ENCODE measurements at regions not wholly inside any gene's neighbourhood (a gene's known extent, or its start where the extent isn't known, plus 50 kb on each side); places are given as distances from the start of the nearest gene placed in this dataset.

DNA sequence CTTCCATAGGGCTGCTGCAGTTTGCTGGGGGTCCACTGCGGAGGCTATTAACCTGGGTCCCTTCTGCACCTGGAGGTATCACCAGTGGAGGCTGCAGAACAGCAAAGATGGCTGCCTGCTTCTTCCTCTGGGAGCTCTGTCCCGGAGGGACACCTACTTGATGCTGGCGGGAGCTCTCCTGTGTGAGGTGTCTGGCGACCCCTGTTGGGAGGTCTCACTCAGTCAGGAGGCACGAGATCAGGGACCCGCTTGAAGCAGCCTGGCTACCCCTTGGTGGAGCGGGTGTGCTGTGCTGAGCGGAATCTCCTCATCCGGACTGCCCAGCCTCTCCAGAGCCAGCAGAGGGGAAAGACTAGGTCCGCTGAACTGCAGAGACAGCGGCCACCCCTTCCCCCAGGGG is 56.0 kb upstream of the CTXND1 start:
- no peak for DNase-seq

GRCh38 chr15:80309769-80310384 is 57.9 kb upstream of the CTXND1 start:
- no peak for DNase-seq

DNA sequence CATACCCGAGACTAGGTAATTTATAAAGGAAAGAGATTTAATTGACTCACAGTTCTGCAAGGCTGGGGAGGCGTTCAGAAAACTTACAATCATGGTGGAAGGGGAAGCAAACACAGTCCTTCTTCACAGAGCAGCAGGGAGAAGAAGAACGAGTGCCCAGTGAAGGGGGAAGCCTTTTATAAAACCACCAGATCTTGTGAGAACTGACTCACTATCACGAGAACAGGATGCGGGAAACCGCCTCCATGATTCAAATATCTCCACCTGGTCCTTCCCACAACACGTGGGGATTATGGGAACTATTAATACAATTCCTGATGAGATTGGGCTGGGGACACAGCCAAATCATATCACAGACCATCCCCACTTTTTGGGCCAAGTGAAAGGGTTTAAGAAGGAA is 58.8 kb upstream of the CTXND1 start:
- no peak for DNase-seq

DNA sequence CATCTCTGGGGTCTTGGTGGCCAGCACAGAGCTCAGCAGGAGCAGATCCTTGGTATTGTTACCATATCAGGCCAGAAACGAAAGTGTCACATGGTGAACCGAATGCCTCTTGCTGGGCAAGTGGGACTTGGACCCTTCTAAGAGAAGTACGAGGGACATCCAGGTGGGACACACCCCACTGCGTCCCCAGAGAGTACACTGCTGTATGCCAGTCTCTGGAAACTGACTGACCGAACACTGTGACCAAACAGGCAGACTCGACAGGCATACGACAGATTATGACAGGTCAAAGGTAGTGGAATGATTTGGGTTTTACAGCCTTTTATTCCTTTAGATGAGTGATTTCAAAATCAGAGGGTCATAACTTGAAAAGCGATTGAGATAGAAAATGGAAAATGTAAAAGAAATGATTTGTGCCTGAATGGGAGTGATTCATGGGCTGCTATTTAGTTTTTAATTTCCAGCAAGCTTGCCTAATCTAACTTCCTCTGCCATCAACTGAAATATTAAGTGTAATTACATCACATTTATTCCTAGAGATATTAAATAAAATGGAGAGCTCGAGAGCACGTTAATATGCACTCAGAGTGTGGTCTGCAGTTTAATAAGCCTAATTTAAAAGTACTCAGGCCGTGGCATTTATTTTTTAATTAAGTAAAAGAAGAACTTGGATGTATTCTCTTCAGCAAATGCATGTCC is 63.4 kb upstream of the CTXND1 start:
- DNase-seq = no peak

GRCh38 chr15:80317389-80318182 is 65.6 kb upstream of the CTXND1 start:
- peak; percentile 13 for DNase-seq

- DNase-seq = no peak
These were observed 69.8 kb upstream of the CTXND1 start for GRCh38 chr15:80321853-80322252.

GRCh38 chr15:80323285-80323684 is 71.3 kb upstream of the CTXND1 start:
- DNase-seq = no peak

DNA sequence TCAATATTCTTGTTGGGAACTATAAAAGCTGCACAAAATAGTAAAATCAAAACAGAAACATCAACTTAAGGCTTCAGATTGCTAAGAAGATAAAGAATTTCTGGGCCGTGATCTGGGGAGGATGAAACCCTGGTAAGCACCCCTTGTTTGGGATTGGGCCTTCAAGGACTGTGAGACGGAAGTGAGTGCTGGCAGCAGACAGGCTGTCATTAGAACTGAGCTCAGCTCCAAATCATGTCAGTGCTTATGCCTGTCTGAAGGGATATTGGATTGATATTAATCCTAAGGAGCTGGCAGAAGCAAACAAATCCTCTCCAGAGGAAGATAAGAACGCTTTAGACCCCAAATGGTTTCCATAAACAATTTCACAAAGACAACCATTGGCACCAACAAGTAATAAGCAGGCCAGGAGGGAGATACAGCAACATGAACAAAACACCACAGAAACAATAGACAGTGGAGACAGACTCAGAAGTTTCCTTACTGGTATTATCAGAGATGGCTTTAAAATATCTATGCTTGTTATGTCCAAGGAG is 72.6 kb upstream of the CTXND1 start:
- no peak for DNase-seq

DNA sequence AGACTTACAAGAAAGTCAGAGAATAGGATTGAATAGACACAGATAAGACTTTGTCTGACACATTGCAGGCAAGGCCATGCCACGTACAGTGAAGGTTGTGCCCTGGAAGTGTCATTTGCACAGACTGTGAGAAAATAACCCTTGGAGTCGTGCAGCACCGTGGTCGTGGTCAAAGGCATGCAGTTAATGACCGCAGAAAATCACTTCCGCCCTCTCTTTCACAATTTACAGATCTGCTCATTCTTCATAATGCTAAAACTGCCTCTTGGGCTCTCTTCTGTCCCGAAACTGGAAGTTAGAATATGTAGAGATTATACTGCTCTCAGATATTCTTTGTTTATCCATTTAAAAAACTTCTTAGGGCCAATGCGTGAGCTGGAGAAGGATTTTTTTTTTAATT is 73.2 kb upstream of the CTXND1 start:
- DNase-seq = no peak

GRCh38 chr15:80326270-80326669 is 74.3 kb upstream of the CTXND1 start:
- DNase-seq = no peak

DNA sequence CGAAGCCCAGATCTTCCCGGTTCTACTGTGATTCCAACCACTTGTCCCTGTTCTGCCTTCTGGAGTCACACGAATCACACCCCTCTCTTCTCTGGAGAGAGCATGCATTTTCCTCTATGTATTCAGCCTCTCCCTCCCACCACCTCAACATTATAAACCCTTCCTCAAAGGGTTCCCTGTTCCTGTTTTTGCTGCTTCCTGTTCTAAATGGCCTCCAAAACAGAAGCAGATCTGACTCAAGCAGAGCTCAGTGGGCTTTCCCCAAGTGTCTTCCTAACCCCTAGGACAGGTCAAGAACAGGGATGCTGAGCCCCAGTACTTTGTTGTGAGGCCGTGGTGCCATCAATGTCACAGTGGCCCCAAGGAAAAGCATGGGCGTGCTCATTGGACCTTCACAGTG is 75.7 kb upstream of the ARNT2 start:
- DNase-seq = no peak

- DNase-seq = no peak
These were observed 72.2 kb upstream of the ARNT2 start for GRCh38 chr15:80331886-80332406.

- DNase-seq = no peak
These were observed 70.9 kb upstream of the ARNT2 start for GRCh38 chr15:80333261-80333660.

DNA sequence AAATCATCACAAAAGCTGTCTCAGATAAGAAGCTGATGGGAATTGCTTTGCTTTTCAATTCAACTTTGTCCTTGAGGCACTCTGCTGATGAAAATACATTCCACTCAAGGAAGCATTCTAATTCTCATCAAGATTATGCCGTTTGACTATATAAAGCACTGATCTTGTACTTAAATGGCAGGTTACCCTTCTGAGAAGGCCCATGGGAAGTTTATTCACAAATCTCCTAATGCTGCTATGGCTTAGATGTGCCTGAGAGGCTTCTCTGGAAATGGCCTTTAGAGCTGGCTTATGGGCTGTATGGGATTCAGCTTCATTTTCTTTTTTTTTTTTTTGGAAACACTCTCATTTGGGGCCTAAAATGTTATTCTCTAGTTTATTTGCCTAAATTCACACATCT is 69.7 kb upstream of the ARNT2 start:
- DNase-seq = no peak

GRCh38 chr15:80339601-80340000 is 64.6 kb upstream of the ARNT2 start:
- no peak for DNase-seq

- no peak for DNase-seq
These were observed 62.0 kb upstream of the ARNT2 start for GRCh38 chr15:80342148-80342547.

DNA sequence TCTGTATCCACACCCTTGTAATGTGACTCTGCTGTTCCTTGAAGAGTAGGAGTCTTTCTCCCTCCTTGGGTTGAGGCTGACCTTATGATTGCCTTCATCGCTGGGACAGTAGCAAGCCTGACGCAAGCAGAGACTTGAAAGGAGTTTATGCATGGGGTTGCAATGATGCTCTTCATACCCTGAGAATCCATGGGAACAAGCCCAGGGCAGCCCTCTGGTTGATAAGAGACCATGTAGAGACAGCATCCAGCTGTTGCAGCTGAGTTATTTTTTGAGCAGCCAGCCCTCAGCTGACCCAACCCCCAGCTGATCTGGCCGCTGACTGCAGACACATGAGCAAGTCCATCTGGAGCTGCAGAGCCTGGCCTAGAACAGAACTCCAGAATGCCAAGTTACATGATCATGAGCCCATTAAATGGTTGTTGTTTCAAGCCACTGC is 60.6 kb upstream of the ARNT2 start:
- DNase-seq = no peak

DNA sequence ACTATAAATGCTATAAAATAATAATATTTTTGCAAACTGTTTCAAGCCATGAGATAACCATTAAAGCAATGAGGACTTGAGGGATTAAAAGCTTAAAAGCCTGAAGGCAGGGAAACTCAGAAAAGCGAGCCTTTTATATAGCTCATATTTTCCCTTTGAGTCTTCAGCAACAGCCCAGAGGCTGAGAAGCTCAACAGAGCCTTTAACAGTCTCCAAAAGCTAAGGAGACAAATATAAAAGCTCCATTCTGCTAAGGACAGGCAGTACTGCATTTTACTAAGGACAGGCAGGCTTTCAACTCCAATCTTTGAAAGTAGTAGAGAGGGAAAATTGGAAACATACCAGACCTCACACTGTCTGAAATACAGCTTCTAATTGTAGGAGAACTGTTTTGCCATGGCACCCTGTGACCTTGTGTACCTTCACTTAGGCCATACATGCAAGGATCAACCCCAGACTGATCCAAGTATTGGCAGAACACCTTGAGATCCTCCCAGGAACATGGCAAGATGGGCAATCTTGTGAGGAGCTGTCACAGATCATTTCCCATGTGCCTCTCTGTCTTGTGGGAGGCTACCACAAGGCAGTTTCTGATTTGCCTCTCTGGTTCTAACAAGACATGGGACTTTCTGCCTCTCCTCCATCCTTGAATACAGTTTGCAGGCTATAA is 53.1 kb upstream of the ARNT2 start:
- DNase-seq = no peak

Data from stimulated activated CD4-positive, alpha-beta T cell treated with anti-CD3 and anti-CD28 coated beads, Interleukin-1b, Interleukin-23, amount 100 ng/mL, for 48 hours (primary cell).